ENCODE measurements at regions not wholly inside any gene's neighbourhood (a gene's known extent, or its start where the extent isn't known, plus 50 kb on each side); places are given as distances from the start of the nearest gene placed in this dataset.

DNA sequence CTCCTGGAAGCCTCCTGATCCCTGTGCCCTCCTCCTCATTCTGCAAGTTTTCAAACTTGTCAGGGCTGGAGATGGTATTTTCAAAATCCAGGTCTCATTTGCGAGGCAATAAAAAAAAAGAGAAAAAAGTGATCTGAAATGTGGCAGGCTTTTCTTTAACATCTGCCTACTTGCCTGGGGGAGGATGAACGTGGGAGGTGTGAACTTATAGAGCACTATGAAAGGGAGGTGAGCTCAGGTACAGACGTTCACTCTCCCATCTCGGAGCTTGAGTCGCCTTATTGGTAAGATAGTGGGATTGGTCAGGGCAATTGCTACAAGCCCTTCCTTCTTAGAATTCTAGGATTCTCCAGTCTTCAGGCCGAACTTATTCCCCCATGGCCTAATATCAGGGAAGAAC lies 104.8 kb upstream of the CADM1 start:
- TF ChIP-seq CTCF (IDR thresholded peaks at IDR 0.05) (no peak), POLR2A (IDR thresholded peaks at IDR 0.05) (no peak)

Data from prostate gland (tissue), 2 donors.